Activated CD4-positive, CD25-positive, alpha-beta regulatory T cell treated with anti-CD3 and anti-CD28 coated beads, Interleukin-2, amount 50 U/mL, for 24 hours (primary cell): ENCODE measurements at regions not wholly inside any gene's neighbourhood (a gene's known extent, or its start where the extent isn't known, plus 50 kb on each side); places are given as distances from the start of the nearest gene placed in this dataset.

Experiments used
- ATAC-seq, 2 donors: fragments of 150-1000 bp; cut with Tn5 transposase; one replicate each; pipeline ENCODE4 v1.10.0; 2021; ENCODE audit warnings: mild to moderate bottlenecking in 1 of 2, moderate library complexity in 1 of 2

GRCh38 chr12:124428136-124428791 lies 133.4 kb downstream of the RFLNA start:
- no peak for ATAC-seq

- no peak for ATAC-seq
These were observed 132.0 kb downstream of the RFLNA start for GRCh38 chr12:124426594-124427555.

- ATAC-seq, result no peak
These were observed 130.8 kb downstream of the RFLNA start for GRCh38 chr12:124425667-124426066.

- ATAC-seq, result no peak
These were observed 129.6 kb downstream of the RFLNA start for GRCh38 chr12:124424516-124424905.

GRCh38 chr12:124423761-124424515 lies 129.0 kb downstream of the RFLNA start:
- no peak for ATAC-seq

- ATAC-seq, result no peak
These were observed 128.0 kb downstream of the RFLNA start for GRCh38 chr12:124422570-124423523.

- ATAC-seq, result no peak
These were observed 127.3 kb downstream of the RFLNA start for GRCh38 chr12:124422142-124422569.

- ATAC-seq, result no peak
These were observed 126.2 kb downstream of the RFLNA start for GRCh38 chr12:124420996-124421674.

- no peak for ATAC-seq
These were observed 125.4 kb downstream of the RFLNA start for GRCh38 chr12:124420041-124420995.

- no peak for ATAC-seq
These were observed 124.6 kb downstream of the RFLNA start for GRCh38 chr12:124419292-124420040.

- ATAC-seq, result no peak
These were observed 123.9 kb downstream of the RFLNA start for GRCh38 chr12:124418791-124419190.

- ATAC-seq, result no peak
These were observed 123.3 kb downstream of the RFLNA start for GRCh38 chr12:124418156-124418555.

GRCh38 chr12:124416516-124417395 lies 121.9 kb downstream of the RFLNA start:
- no peak for ATAC-seq

GRCh38 chr12:124415064-124415463 lies 120.2 kb downstream of the RFLNA start:
- no peak for ATAC-seq

GRCh38 chr12:124413915-124414314 lies 119.0 kb downstream of the RFLNA start:
- no peak for ATAC-seq

- no peak for ATAC-seq
These were observed 118.5 kb downstream of the RFLNA start for GRCh38 chr12:124413401-124413800.

- no peak for ATAC-seq
These were observed 117.7 kb downstream of the RFLNA start for GRCh38 chr12:124412646-124413015.

- no peak for ATAC-seq
These were observed 117.2 kb downstream of the RFLNA start for GRCh38 chr12:124411953-124412645.
